Effector CD8-positive, alpha-beta T cell (primary cell): ENCODE measurements at regions not wholly inside any gene's neighbourhood (a gene's known extent, or its start where the extent isn't known, plus 50 kb on each side); places are given as distances from the start of the nearest gene placed in this dataset.

Source experiments
- DNase-seq: peaks from one replicate; lab custom pipeline; 2025; lab: John Stamatoyannopoulos, UW

GRCh38 chr7:68542831-68543230 is 1055.4 kb upstream of the AUTS2 start:
- DNase-seq, result no peak

- DNase-seq, result no peak
These were observed 1053.4 kb upstream of the AUTS2 start for GRCh38 chr7:68544851-68545250.

- no peak for DNase-seq
These were observed 1051.1 kb upstream of the AUTS2 start for GRCh38 chr7:68547181-68547580.

GRCh38 chr7:68547799-68548198 is 1050.5 kb upstream of the AUTS2 start:
- no peak for DNase-seq

GRCh38 chr7:68550027-68550426 is 1048.2 kb upstream of the AUTS2 start:
- DNase-seq, result no peak

GRCh38 chr7:68550635-68551034 is 1047.6 kb upstream of the AUTS2 start:
- DNase-seq, result no peak

- DNase-seq, result no peak
These were observed 1041.7 kb upstream of the AUTS2 start for GRCh38 chr7:68556537-68556936.

- no peak for DNase-seq
These were observed 1038.8 kb upstream of the AUTS2 start for GRCh38 chr7:68559518-68559917.

- DNase-seq, result no peak
These were observed 1035.9 kb upstream of the AUTS2 start for GRCh38 chr7:68562323-68562899.

GRCh38 chr7:68564306-68565135 is 1033.8 kb upstream of the AUTS2 start:
- no peak for DNase-seq

- DNase-seq, result no peak
These were observed 1027.0 kb upstream of the AUTS2 start for GRCh38 chr7:68571286-68571685.

GRCh38 chr7:68573271-68574005 is 1024.8 kb upstream of the AUTS2 start:
- no peak for DNase-seq

- DNase-seq, result no peak
These were observed 1021.9 kb upstream of the AUTS2 start for GRCh38 chr7:68576366-68576765.

GRCh38 chr7:68581417-68581816 is 1016.9 kb upstream of the AUTS2 start:
- no peak for DNase-seq

- no peak for DNase-seq
These were observed 1010.7 kb upstream of the AUTS2 start for GRCh38 chr7:68587599-68587998.

- DNase-seq, result no peak
These were observed 996.4 kb upstream of the AUTS2 start for GRCh38 chr7:68601826-68602225.

GRCh38 chr7:68604541-68604940 is 993.7 kb upstream of the AUTS2 start:
- no peak for DNase-seq

- no peak for DNase-seq
These were observed 987.6 kb upstream of the AUTS2 start for GRCh38 chr7:68610701-68611100.

GRCh38 chr7:68613405-68613804 is 984.9 kb upstream of the AUTS2 start:
- DNase-seq, result no peak

GRCh38 chr7:68613897-68614296 is 984.4 kb upstream of the AUTS2 start:
- DNase-seq, result no peak

- DNase-seq, result no peak
These were observed 978.7 kb upstream of the AUTS2 start for GRCh38 chr7:68619526-68619925.

- no peak for DNase-seq
These were observed 975.8 kb upstream of the AUTS2 start for GRCh38 chr7:68622500-68622899.

GRCh38 chr7:68623030-68623429 is 975.2 kb upstream of the AUTS2 start:
- DNase-seq, result no peak
